ENCODE measurements at regions not wholly inside any gene's neighbourhood (a gene's known extent, or its start where the extent isn't known, plus 50 kb on each side); places are given as distances from the start of the nearest gene placed in this dataset.

GRCh38 chr5:74419468-74419867, 221.1 kb downstream of the ENC1 start:
- TF ChIP-seq POLR2A (IDR thresholded peaks at IDR 0.05) (no peak), CTCF (IDR thresholded peaks at IDR 0.05) (no peak)

Measured in testis (tissue), 2 donors.